ENCODE measurements at regions not wholly inside any gene's neighbourhood (a gene's known extent, or its start where the extent isn't known, plus 50 kb on each side); places are given as distances from the start of the nearest gene placed in this dataset.
"Not testable (repeated sequence)": the region's sequence is repeated elsewhere in the genome, so short reads cannot be mapped to it uniquely, and the experiment has no call there.

- DNase-seq (ENCODE audit: low spot score in 2 of 2) (no peak), FAIRE-seq (no peak)
Measured at GRCh38 chr5:75002271-75002670, 50.1 kb downstream of the GCNT4 start.

- no peak for FAIRE-seq
- DNase-seq (ENCODE audit: low spot score in 2 of 2) = no peak
Measured at GRCh38 chr5:74995926-74996325, 56.4 kb downstream of the GCNT4 start.

GRCh38 chr5:74994826-74995225, 57.5 kb downstream of the GCNT4 start:
- DNase-seq (ENCODE audit: low spot score in 2 of 2) (no peak), FAIRE-seq (no peak)

- no peak for DNase-seq (ENCODE audit: low spot score in 2 of 2)
- no peak for FAIRE-seq
Measured at GRCh38 chr5:74993743-74994142, 58.6 kb downstream of the GCNT4 start.

GRCh38 chr5:74992791-74993190, 59.6 kb downstream of the GCNT4 start:
- no peak for FAIRE-seq
- DNase-seq (ENCODE audit: low spot score in 2 of 2) = no peak

- FAIRE-seq = no peak
- DNase-seq (ENCODE audit: low spot score in 2 of 2) = no peak
Measured at GRCh38 chr5:74991522-74991921, 60.8 kb downstream of the GCNT4 start.

- FAIRE-seq = no peak
- DNase-seq (ENCODE audit: low spot score in 2 of 2) = no peak
Measured at GRCh38 chr5:74990194-74990593, 62.2 kb downstream of the GCNT4 start.

- no peak for DNase-seq (ENCODE audit: low spot score in 2 of 2)
- FAIRE-seq = no peak
Measured at GRCh38 chr5:74988273-74988983, 63.9 kb downstream of the GCNT4 start.

GRCh38 chr5:74978345-74978744, 74.0 kb downstream of the GCNT4 start:
- no peak for DNase-seq (ENCODE audit: low spot score in 2 of 2)
- FAIRE-seq = no peak

GRCh38 chr5:74977471-74977870, 74.9 kb downstream of the GCNT4 start:
- FAIRE-seq = no peak
- no peak for DNase-seq (ENCODE audit: low spot score in 2 of 2)

- FAIRE-seq = no peak
- DNase-seq (ENCODE audit: low spot score in 2 of 2) = no peak
Measured at GRCh38 chr5:74976651-74977050, 75.7 kb downstream of the GCNT4 start.

GRCh38 chr5:74975582-74975981, 76.8 kb downstream of the GCNT4 start:
- DNase-seq (ENCODE audit: low spot score in 2 of 2) = no peak
- no peak for FAIRE-seq

- FAIRE-seq = no peak
Measured at GRCh38 chr5:74974451-74975091, 77.8 kb downstream of the GCNT4 start.

GRCh38 chr5:74973694-74974093, 78.7 kb downstream of the GCNT4 start:
- DNase-seq (ENCODE audit: low spot score in 2 of 2) (no peak), FAIRE-seq (no peak)

More at GRCh38 chr5:74974451-74975091, 77.8 kb downstream of the GCNT4 start:
- DNase-seq (ENCODE audit: low spot score in 2 of 2) = no peak

GRCh38 chr5:74971947-74972460, 80.4 kb downstream of the GCNT4 start:
- no peak for DNase-seq (ENCODE audit: low spot score in 2 of 2)
- no peak for FAIRE-seq

- DNase-seq (ENCODE audit: low spot score in 2 of 2); FAIRE-seq: not testable (repeated sequence)
Measured at GRCh38 chr5:74970891-74971290, 81.5 kb downstream of the GCNT4 start.

GRCh38 chr5:74969726-74970125, 82.6 kb downstream of the GCNT4 start:
- DNase-seq (ENCODE audit: low spot score in 2 of 2) = no peak
- no peak for FAIRE-seq

- FAIRE-seq (no peak), DNase-seq (ENCODE audit: low spot score in 2 of 2) (no peak)
Measured at GRCh38 chr5:74966141-74967026, 86.0 kb downstream of the GCNT4 start.

GRCh38 chr5:74963407-74963806, 89.0 kb downstream of the GCNT4 start:
- no peak for FAIRE-seq
- DNase-seq (ENCODE audit: low spot score in 2 of 2) = no peak

- FAIRE-seq (no peak), DNase-seq (ENCODE audit: low spot score in 2 of 2) (no peak)
Measured at GRCh38 chr5:74957906-74958305, 91.7 kb upstream of the FAM169A start.
